ENCODE measurements at regions not wholly inside any gene's neighbourhood (a gene's known extent, or its start where the extent isn't known, plus 50 kb on each side); places are given as distances from the start of the nearest gene placed in this dataset.

DNA sequence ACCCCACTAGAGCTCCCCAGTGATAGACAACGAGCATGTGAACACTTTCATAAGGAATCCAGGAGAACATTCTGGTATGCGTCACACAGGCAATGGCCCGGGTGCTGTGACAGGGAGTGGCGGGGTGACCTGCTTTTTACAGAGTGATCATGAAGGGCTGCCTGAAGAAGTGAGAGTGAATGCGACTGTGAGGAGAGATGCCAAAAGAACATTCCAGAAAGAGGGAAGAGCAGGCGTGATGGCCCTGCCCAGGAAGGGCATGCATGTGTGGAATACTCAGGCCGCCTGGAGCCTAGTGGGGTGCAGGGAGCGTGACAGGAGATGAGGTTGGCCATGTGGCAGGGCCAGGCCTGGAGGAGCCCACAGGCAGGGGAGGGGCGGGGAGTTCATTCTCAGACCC, 53.8 kb downstream of the FZD10 start:
- ATAC-seq (ENCODE audit: low FRiP score in 2 of 2), result no peak
- TF ChIP-seq, protein P1, sequence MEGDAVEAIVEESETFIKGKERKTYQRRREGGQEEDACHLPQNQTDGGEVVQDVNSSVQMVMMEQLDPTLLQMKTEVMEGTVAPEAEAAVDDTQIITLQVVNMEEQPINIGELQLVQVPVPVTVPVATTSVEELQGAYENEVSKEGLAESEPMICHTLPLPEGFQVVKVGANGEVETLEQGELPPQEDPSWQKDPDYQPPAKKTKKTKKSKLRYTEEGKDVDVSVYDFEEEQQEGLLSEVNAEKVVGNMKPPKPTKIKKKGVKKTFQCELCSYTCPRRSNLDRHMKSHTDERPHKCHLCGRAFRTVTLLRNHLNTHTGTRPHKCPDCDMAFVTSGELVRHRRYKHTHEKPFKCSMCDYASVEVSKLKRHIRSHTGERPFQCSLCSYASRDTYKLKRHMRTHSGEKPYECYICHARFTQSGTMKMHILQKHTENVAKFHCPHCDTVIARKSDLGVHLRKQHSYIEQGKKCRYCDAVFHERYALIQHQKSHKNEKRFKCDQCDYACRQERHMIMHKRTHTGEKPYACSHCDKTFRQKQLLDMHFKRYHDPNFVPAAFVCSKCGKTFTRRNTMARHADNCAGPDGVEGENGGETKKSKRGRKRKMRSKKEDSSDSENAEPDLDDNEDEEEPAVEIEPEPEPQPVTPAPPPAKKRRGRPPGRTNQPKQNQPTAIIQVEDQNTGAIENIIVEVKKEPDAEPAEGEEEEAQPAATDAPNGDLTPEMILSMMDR (IDR thresholded peaks at IDR 0.05), result no peak
- no peak for TF ChIP-seq POLR2A (IDR thresholded peaks at IDR 0.05)
- no peak for TF ChIP-seq EP300 (IDR thresholded peaks at IDR 0.05)
- TF ChIP-seq POLR2AphosphoS5 (IDR thresholded peaks at IDR 0.05), result no peak
- no peaks in the 10 kb centered on the region for H3K4me1 ChIP-seq
- H3K27ac ChIP-seq, result no peak overlapping the region
- H3K9me3 ChIP-seq, result peaks cover 0 to 5% (median 0%) of the 10 kb centered on the region in 4 donors
- no peaks in the 10 kb centered on the region for H3K36me3 ChIP-seq
- no peak overlapping the region for H3K4me3 ChIP-seq
- WGBS, 2 donors, result 75 to 79% methylated on average over 9 of the region's 9 CpGs
- H3K27me3 ChIP-seq, result no peaks in the 10 kb centered on the region
- DNase-seq, result no peak

DNA sequence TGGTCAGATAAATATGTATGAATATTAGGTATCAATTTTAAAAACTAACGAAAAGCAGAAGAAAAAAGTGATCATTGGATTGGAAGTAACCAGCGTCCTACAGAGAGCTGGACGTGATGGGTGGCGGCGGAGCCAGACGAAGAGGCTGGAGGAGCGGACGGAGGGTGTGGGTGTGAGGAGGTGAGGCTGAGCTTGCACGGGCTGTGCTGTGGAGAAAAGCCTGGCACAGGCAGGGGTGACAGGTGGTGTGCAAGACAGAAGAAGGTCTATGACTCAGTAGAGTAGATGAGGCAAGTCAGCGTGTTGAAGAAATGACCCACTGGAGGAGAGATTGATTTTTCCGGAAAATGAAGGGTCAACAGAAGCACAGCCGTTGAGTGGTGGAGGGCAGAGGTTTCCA, 56.4 kb downstream of the FZD10 start:
- no peak for DNase-seq
- WGBS, 2 donors, result 87 to 94% methylated on average over 12 of the region's 12 CpGs
- no peak for ATAC-seq (ENCODE audit: low FRiP score in 2 of 2)
- Histone ChIP-seq H3K4me3 (no peak overlapping the region), H3K27ac (no peak overlapping the region), H3K36me3 (no peaks in the 10 kb centered on the region), H3K9me3 (no peaks in the 10 kb centered on the region), H3K27me3 (no peaks in the 10 kb centered on the region), H3K4me1 (no peaks in the 10 kb centered on the region)
- TF ChIP-seq POLR2A (IDR thresholded peaks at IDR 0.05) (no peak), POLR2AphosphoS5 (IDR thresholded peaks at IDR 0.05) (no peak), EP300 (IDR thresholded peaks at IDR 0.05) (no peak)
- TF ChIP-seq, protein P1 (IDR thresholded peaks at IDR 0.05), result no peak

DNA sequence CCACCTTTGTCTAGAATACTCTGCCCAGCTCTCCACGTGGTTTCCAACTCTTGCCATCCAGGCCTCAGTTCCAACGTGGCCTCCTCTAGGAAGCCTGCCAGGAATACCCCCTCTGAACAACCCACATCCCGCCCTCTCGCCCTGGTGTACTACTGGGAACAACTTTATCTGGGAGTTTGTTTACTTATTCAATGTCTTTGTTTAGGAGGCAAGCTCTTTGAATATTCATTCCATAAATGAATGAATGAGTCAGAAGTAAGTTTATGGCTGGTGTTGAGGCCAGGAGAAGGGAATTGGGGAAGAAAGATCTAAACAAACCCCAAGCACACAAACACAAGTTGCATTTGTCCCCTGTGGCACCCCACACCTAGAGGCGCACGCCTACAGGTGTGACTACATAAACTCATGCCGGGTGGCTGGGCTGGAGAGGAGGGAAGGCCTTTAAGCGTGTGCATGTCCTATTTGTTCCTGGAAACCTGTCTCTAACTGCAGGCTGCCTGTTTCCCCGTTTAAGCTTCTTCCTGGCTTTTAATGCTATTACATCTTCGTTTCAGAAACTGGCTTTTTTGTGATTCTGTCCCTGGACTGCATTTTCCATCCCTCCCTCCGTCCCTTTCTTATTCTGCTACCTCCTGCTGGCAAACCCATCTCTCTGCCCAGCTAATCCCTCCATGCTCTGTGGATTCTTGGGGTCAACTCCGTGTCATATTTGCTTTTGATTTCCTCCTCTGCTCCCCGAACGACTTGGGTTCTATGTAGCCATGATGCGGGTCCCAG, 57.9 kb downstream of the FZD10 start:
- no peak for DNase-seq
- no peaks in the 10 kb centered on the region for H3K4me1 ChIP-seq
- H3K27me3 ChIP-seq, result no peaks in the 10 kb centered on the region
- no peaks in the 10 kb centered on the region for H3K9me3 ChIP-seq
- no peak for ATAC-seq (ENCODE audit: low FRiP score in 2 of 2)
- WGBS, 2 donors, result 30 to 35% methylated on average over 15 of the region's 15 CpGs
- no peak overlapping the region for H3K27ac ChIP-seq
- TF ChIP-seq, protein P1 (IDR thresholded peaks at IDR 0.05), result no peak
- no peak for TF ChIP-seq POLR2AphosphoS5 (IDR thresholded peaks at IDR 0.05)
- TF ChIP-seq POLR2A (IDR thresholded peaks at IDR 0.05), result no peak
- no peak for TF ChIP-seq EP300 (IDR thresholded peaks at IDR 0.05)
- H3K36me3 ChIP-seq, result no peaks in the 10 kb centered on the region
- no peak overlapping the region for H3K4me3 ChIP-seq

GRCh38 chr12:130220706-130221100, 58.4 kb downstream of the FZD10 start:
- DNase-seq (no peak), ATAC-seq (ENCODE audit: low FRiP score in 2 of 2) (no peak)
- no peak overlapping the region for H3K27ac ChIP-seq
- H3K36me3 ChIP-seq, result no peaks in the 10 kb centered on the region
- 36% methylated on average over 9 of the region's 9 CpGs for WGBS, 2 donors
- no peaks in the 10 kb centered on the region for H3K4me1 ChIP-seq
- no peak for TF ChIP-seq POLR2AphosphoS5 (IDR thresholded peaks at IDR 0.05)
- TF ChIP-seq POLR2A (IDR thresholded peaks at IDR 0.05), result no peak
- no peak for TF ChIP-seq EP300 (IDR thresholded peaks at IDR 0.05)
- TF ChIP-seq, protein P1 (IDR thresholded peaks at IDR 0.05), result no peak
- no peak overlapping the region for H3K4me3 ChIP-seq
- H3K27me3 ChIP-seq, result no peaks in the 10 kb centered on the region
- H3K9me3 ChIP-seq, result no peaks in the 10 kb centered on the region
